ENCODE measurements at regions not wholly inside any gene's neighbourhood (a gene's known extent, or its start where the extent isn't known, plus 50 kb on each side); places are given as distances from the start of the nearest gene placed in this dataset.

DNA sequence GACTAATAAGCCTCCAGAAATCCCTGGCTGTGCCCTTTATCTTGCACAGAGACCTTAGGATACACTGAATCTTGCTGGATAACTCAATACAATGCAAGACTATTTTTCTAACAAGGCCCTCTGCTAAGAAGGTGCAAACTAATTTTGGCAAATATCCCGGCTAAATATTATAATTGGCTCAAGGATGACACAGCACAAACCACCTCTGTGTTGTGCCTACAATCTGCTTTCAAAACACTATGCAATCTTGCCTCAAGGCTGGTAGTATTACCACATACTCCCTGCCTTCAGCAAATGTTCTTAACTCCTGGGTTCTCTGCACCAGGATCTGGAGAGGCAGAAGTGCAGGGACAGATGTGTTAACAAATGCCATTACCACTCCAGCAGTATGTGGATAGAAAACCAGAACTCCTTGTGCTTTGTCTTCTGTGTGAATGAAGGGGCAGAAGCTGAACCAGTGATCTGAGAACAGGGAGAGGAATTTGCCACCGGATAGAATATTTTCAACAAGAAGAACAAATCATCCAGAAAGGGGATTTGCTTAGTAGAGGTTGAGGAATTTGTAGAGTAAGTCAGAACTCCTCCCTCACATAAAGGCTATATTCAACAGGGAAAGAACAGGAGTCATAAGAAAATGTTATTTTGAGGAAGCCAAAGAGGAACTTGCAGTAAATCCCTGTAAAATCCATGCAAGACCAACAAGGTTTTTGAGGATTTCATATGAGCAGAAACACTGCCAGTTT lies 74.1 kb upstream of the SLC4A11 start:
- TF ChIP-seq, protein P1, sequence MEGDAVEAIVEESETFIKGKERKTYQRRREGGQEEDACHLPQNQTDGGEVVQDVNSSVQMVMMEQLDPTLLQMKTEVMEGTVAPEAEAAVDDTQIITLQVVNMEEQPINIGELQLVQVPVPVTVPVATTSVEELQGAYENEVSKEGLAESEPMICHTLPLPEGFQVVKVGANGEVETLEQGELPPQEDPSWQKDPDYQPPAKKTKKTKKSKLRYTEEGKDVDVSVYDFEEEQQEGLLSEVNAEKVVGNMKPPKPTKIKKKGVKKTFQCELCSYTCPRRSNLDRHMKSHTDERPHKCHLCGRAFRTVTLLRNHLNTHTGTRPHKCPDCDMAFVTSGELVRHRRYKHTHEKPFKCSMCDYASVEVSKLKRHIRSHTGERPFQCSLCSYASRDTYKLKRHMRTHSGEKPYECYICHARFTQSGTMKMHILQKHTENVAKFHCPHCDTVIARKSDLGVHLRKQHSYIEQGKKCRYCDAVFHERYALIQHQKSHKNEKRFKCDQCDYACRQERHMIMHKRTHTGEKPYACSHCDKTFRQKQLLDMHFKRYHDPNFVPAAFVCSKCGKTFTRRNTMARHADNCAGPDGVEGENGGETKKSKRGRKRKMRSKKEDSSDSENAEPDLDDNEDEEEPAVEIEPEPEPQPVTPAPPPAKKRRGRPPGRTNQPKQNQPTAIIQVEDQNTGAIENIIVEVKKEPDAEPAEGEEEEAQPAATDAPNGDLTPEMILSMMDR (conservative IDR thresholded peaks at IDR 0.05; ENCODE audit: low read length) = no peak
- TF ChIP-seq EZH2phosphoT487 (IDR thresholded peaks at IDR 0.05; ENCODE audit: borderline replicate concordance) = no peak
